ENCODE measurements at regions not wholly inside any gene's neighbourhood (a gene's known extent, or its start where the extent isn't known, plus 50 kb on each side); places are given as distances from the start of the nearest gene placed in this dataset.

DNA sequence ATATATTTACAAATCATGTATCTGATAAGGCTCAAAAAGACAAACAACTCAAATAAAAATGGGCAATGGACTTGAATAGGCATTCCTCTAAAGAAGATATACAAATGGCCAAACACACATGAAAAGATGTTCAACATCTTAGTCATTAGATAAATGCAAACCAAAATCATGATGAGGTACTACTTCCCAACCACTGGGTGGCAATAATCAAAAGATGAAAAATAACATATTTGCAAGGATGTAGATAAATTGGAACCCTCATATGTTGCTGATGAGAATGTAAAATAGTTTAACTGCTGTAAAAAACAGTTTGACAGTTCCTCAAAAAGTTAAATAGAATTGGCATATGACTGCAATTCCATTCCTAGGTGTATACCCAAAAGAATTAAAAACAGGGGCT, 132.3 kb downstream of the TTC32 start:
- TF ChIP-seq GATA2 (IDR thresholded peaks at IDR 0.05; ENCODE audit: low read depth, low read length), result no peak
- TF ChIP-seq GATA3 (IDR thresholded peaks at IDR 0.05; ENCODE audit: low read depth, low read length), result no peak
